WTC11 (cell line): ENCODE measurements at regions not wholly inside any gene's neighbourhood (a gene's known extent, or its start where the extent isn't known, plus 50 kb on each side); places are given as distances from the start of the nearest gene placed in this dataset.
A peak's percentile ranks its signal among the peaks of the same experiment; 100 is the strongest.

ENCODE experiments used
- ATAC-seq: fragments of 200-7000 bp; cut with Tn5 transposase; 2 replicates; pipeline ENCODE4 v1.10.0; 2021; ENCODE audit warnings: mild to moderate bottlenecking, moderate library complexity
- CTCF ChIA-PET: fragments of 300-600 bp; sonication (Branson Sonifier 250); formaldehyde crosslinking; loops from one replicate; lab custom pipeline; 2021; ENCODE audit warnings: antibody characterized with exemption; lab: Charles Lee
- POLR2A ChIA-PET: fragments of 350-600 bp; sonication (Branson Sonifier 250); formaldehyde crosslinking; loops from one replicate; lab custom pipeline; 2021; ENCODE audit warnings: antibody characterized with exemption; lab: Charles Lee
- DNase-seq: peaks from one replicate; pipeline ENCODE4 v3.0.0; 2021; ENCODE audit warnings: low spot score
- H3K27ac Mint-ChIP-seq: 2 replicates; pipeline ENCODE4 v1.8.0; 2021; ENCODE audit warnings: mixed read lengths
- H3K27me3 Mint-ChIP-seq: 2 replicates; pipeline ENCODE4 v1.8.0; 2021; ENCODE audit warnings: low read depth, mild to moderate bottlenecking, moderate library complexity, mixed read lengths
- H3K36me3 Mint-ChIP-seq: 2 replicates; pipeline ENCODE4 v1.8.0; 2021; ENCODE audit warnings: mixed read lengths
- H3K4me1 Mint-ChIP-seq: 2 replicates; pipeline ENCODE4 v1.8.0; 2022; ENCODE audit warnings: mixed read lengths
- H3K4me3 Mint-ChIP-seq: 2 replicates; pipeline ENCODE4 v1.8.0; 2021; ENCODE audit warnings: mild to moderate bottlenecking, moderate library complexity, mixed read lengths
- H3K9me3 Mint-ChIP-seq: 2 replicates; pipeline ENCODE4 v1.8.0; 2021; ENCODE audit warnings: mixed read lengths
- ATF3 ChIP-seq: sonication (generic); formaldehyde crosslinking; conservative IDR thresholded peaks from 2 replicates; pipeline ENCODE4 v1.8.1; 2022; ENCODE audit warnings: mild to moderate bottlenecking, missing genetic modification reagents
- CDX4 ChIP-seq: fragments of 250-450 bp; sonication (Bioruptor Pico); IDR thresholded peaks from 2 replicates; pipeline ENCODE4 v1.9.0; 2021; ENCODE audit warnings: moderate library complexity, mild to moderate bottlenecking, inconsistent platforms, borderline replicate concordance
- E2F4 ChIP-seq: sonication (generic); formaldehyde crosslinking; IDR thresholded peaks from 2 replicates; pipeline ENCODE4 v1.8.1; 2022; ENCODE audit warnings: low read depth, mild to moderate bottlenecking, moderate library complexity, missing genetic modification reagents, borderline replicate concordance
- E2F5 ChIP-seq: sonication (generic); formaldehyde crosslinking; IDR thresholded peaks from 2 replicates; pipeline ENCODE4 v1.8.1; 2022; ENCODE audit warnings: mild to moderate bottlenecking, moderate library complexity, missing genetic modification reagents
- ELF4 ChIP-seq: sonication (generic); formaldehyde crosslinking; IDR thresholded peaks from 2 replicates; pipeline ENCODE4 v1.8.1; 2022; ENCODE audit warnings: low read depth, mild to moderate bottlenecking, moderate library complexity, missing genetic modification reagents
- EMX1 ChIP-seq: fragments of 250-450 bp; sonication (Bioruptor Pico); IDR thresholded peaks from 2 replicates; pipeline ENCODE4 v1.8.0; 2021; ENCODE audit warnings: mild to moderate bottlenecking
- ERG ChIP-seq: fragments of 250-450 bp; sonication (Bioruptor Pico); IDR thresholded peaks from 2 replicates; pipeline ENCODE4 v1.8.0; 2021; ENCODE audit warnings: mild to moderate bottlenecking
- FOXJ3 ChIP-seq: sonication (generic); formaldehyde crosslinking; IDR thresholded peaks from 2 replicates; pipeline ENCODE4 v1.9.0; 2021; ENCODE audit warnings: missing genetic modification reagents, mild to moderate bottlenecking, borderline replicate concordance
- FOXP1 ChIP-seq: sonication (generic); formaldehyde crosslinking; IDR thresholded peaks from 2 replicates; pipeline ENCODE4 v1.8.0; 2022; ENCODE audit warnings: missing genetic modification reagents, mild to moderate bottlenecking, moderate library complexity, borderline replicate concordance
- GABPB1 ChIP-seq: sonication (generic); formaldehyde crosslinking; IDR thresholded peaks from 2 replicates; pipeline ENCODE4 v1.8.1; 2023; ENCODE audit warnings: mild to moderate bottlenecking, missing genetic modification reagents
- GTF2I ChIP-seq: fragments of 250-450 bp; sonication (Bioruptor Pico); conservative IDR thresholded peaks from 2 replicates; pipeline ENCODE4 v1.4.0; 2021; ENCODE audit warnings: mild to moderate bottlenecking
- HMGA2 ChIP-seq: fragments of 250-450 bp; sonication (Bioruptor Pico); IDR thresholded peaks from 2 replicates; pipeline ENCODE4 v1.4.0; 2021; ENCODE audit warnings: mild to moderate bottlenecking, moderate library complexity
- IRF2 ChIP-seq: sonication (generic); formaldehyde crosslinking; IDR thresholded peaks from 2 replicates; pipeline ENCODE4 v1.8.0; 2022; ENCODE audit warnings: low read depth, missing genetic modification reagents, borderline replicate concordance
- MAX ChIP-seq: sonication (generic); formaldehyde crosslinking; IDR thresholded peaks from 2 replicates; pipeline ENCODE4 v1.8.0; 2022; ENCODE audit warnings: mild to moderate bottlenecking, missing genetic modification reagents
- NFATC4 ChIP-seq: fragments of 250-450 bp; sonication (Bioruptor Pico); IDR thresholded peaks from 2 replicates; pipeline ENCODE4 v1.9.0; 2021; ENCODE audit warnings: mild to moderate bottlenecking
- NFYB ChIP-seq: sonication (generic); formaldehyde crosslinking; conservative IDR thresholded peaks from 2 replicates; pipeline ENCODE4 v1.8.0; 2022; ENCODE audit warnings: low read depth, missing genetic modification reagents
- NR2C2 ChIP-seq: sonication (generic); formaldehyde crosslinking; IDR thresholded peaks from 2 replicates; pipeline ENCODE4 v1.8.0; 2022; ENCODE audit warnings: mild to moderate bottlenecking, missing genetic modification reagents
- PRRX2 ChIP-seq: fragments of 250-450 bp; sonication (Bioruptor Pico); IDR thresholded peaks from 2 replicates; pipeline ENCODE4 v1.8.0; 2021; ENCODE audit warnings: mild to moderate bottlenecking
- RORB ChIP-seq: fragments of 250-450 bp; sonication (Bioruptor Pico); IDR thresholded peaks from 2 replicates; pipeline ENCODE4 v1.9.0; 2021; ENCODE audit warnings: mild to moderate bottlenecking
- SMAD4 ChIP-seq: sonication (generic); formaldehyde crosslinking; IDR thresholded peaks from 2 replicates; pipeline ENCODE4 v1.8.0; 2022; ENCODE audit warnings: mild to moderate bottlenecking, missing genetic modification reagents
- SOX15 ChIP-seq: fragments of 250-450 bp; sonication (Bioruptor Pico); IDR thresholded peaks from 2 replicates; pipeline ENCODE4 v1.9.0; 2021; ENCODE audit warnings: mild to moderate bottlenecking
- TEAD1 ChIP-seq: sonication (generic); formaldehyde crosslinking; IDR thresholded peaks from 2 replicates; pipeline ENCODE4 v1.8.0; 2022; ENCODE audit warnings: mild to moderate bottlenecking, missing genetic modification reagents
- ZBTB21 ChIP-seq: sonication (generic); formaldehyde crosslinking; IDR thresholded peaks from 2 replicates; pipeline ENCODE4 v1.8.1; 2023; ENCODE audit warnings: mild to moderate bottlenecking, missing genetic modification reagents, borderline replicate concordance
- ZNF121 ChIP-seq: sonication (generic); formaldehyde crosslinking; IDR thresholded peaks from 2 replicates; pipeline ENCODE4 v1.8.0; 2023; ENCODE audit warnings: missing genetic modification reagents
- ZNF263 ChIP-seq: sonication (generic); formaldehyde crosslinking; IDR thresholded peaks from 2 replicates; pipeline ENCODE4 v1.8.1; 2022; ENCODE audit warnings: low read depth, mild to moderate bottlenecking, moderate library complexity, missing genetic modification reagents
- ZNF416 ChIP-seq: fragments of 250-450 bp; sonication (Bioruptor Pico); IDR thresholded peaks from 2 replicates; pipeline ENCODE4 v1.9.0; 2021; ENCODE audit warnings: mild to moderate bottlenecking, inconsistent platforms
- ZNF512 ChIP-seq: sonication (generic); formaldehyde crosslinking; IDR thresholded peaks from 2 replicates; pipeline ENCODE4 v1.8.1; 2022; ENCODE audit warnings: missing genetic modification reagents, borderline replicate concordance
- ZNF671 ChIP-seq: fragments of 250-450 bp; sonication (Bioruptor Pico); IDR thresholded peaks from 2 replicates; pipeline ENCODE4 v1.8.0; 2021; ENCODE audit warnings: mild to moderate bottlenecking
- ZSCAN18 ChIP-seq: fragments of 250-450 bp; sonication (Bioruptor Pico); IDR thresholded peaks from 2 replicates; pipeline ENCODE4 v2.1.2; 2022; ENCODE audit warnings: mild to moderate bottlenecking, moderate library complexity

- no peak; the same call in 1 of the 2 replicates for ATAC-seq
- no peaks in the 10 kb centered on the region for H3K9me3 Mint-ChIP-seq
- POLR2A ChIA-PET, result no interaction called here
- H3K27ac Mint-ChIP-seq, result no peak overlapping the region
- H3K36me3 Mint-ChIP-seq, result no peaks in the 10 kb centered on the region
- H3K27me3 Mint-ChIP-seq, result no peaks in the 10 kb centered on the region; the same call in 1 of the 2 replicates
- no peak for TF ChIP-seq RORB
- no peak for TF ChIP-seq NR2C2
- TF ChIP-seq ZNF671 (CRISPR knock-in tag), result no peak
- TF ChIP-seq ZNF263, result no peak
- TF ChIP-seq E2F4, result no peak
- no peak for TF ChIP-seq NFATC4 (CRISPR knock-in tag)
- TF ChIP-seq NFYB, result no peak
- TF ChIP-seq ZNF121, result no peak
- TF ChIP-seq MAX (CRISPR knock-in tag), result no peak
- TF ChIP-seq ATF3 (CRISPR knock-in tag), result no peak
- no peak for TF ChIP-seq ZNF512 (CRISPR knock-in tag)
- TF ChIP-seq ELF4 (CRISPR knock-in tag), result no peak
- TF ChIP-seq FOXJ3, result no peak
- TF ChIP-seq, all 79 proteins: peak for 0
- Mint-ChIP-seq H3K4me3 (no peak overlapping the region), H3K4me1 (peaks cover 4% of the 10 kb centered on the region)
- CTCF ChIA-PET, result no interaction called here
- DNase-seq, result no peak
Observed at GRCh38 chr10:3350617-3351258, 178.2 kb upstream of the PITRM1 start.

GRCh38 chr10:3350205-3350604 lies 177.6 kb upstream of the PITRM1 start:
- ChIA-PET CTCF (no interaction called here), POLR2A (no interaction called here)
- Mint-ChIP-seq H3K9me3 (no peaks in the 10 kb centered on the region), H3K36me3 (no peaks in the 10 kb centered on the region), H3K4me1 (peaks cover 4% of the 10 kb centered on the region), H3K27ac (no peak overlapping the region), H3K4me3 (no peak overlapping the region), H3K27me3 (no peaks in the 10 kb centered on the region; the same call in 1 of the 2 replicates)
- ATAC-seq (peak; percentile 86), DNase-seq (peak; percentile 25)
- TF ChIP-seq CDX4 (CRISPR knock-in tag) (no peak), TEAD1 (CRISPR knock-in tag) (no peak), ZNF416 (CRISPR knock-in tag) (no peak), MAX (CRISPR knock-in tag) (no peak), ZBTB21 (CRISPR knock-in tag) (no peak), GTF2I (CRISPR knock-in tag) (no peak), SMAD4 (CRISPR knock-in tag) (no peak), FOXP1 (CRISPR knock-in tag) (no peak), SOX15 (CRISPR knock-in tag) (no peak), ERG (CRISPR knock-in tag) (no peak), HMGA2 (no peak), ZSCAN18 (CRISPR knock-in tag) (no peak), GABPB1 (CRISPR knock-in tag) (no peak), PRRX2 (CRISPR knock-in tag) (no peak), IRF2 (CRISPR knock-in tag) (no peak), E2F5 (CRISPR knock-in tag) (no peak), E2F4 (no peak), EMX1 (CRISPR knock-in tag) (no peak), FOXJ3 (no peak)
